HepG2 (cell line): ENCODE measurements at regions not wholly inside any gene's neighbourhood (a gene's known extent, or its start where the extent isn't known, plus 50 kb on each side); places are given as distances from the start of the nearest gene placed in this dataset.

Experiments
- ATAC-seq: fragments of 200-7000 bp; cut with Tn5 transposase; 3 replicates; pipeline ENCODE4 v1.9.1; 2020; ENCODE audit warnings: mild to moderate bottlenecking, moderate library complexity
- BruUV-seq: library from RNA; stranded (reverse); fragments of 400-500 nt; replicated peaks from 2 replicates; lab custom pipeline; 2021; lab: Mats Ljungman, UMichigan
- CTCF ChIA-PET: fragments of 300-600 bp; formaldehyde crosslinking; extraction: SDS; loops from one replicate; lab custom pipeline; 2021; ENCODE audit warnings: low total read pairs, inconsistent platforms, low intra/inter-chr PET ratio; lab: Yijun Ruan, JAX
- POLR2A ChIA-PET: fragments of 350-600 bp; sonication (Branson Sonifier 250); formaldehyde crosslinking; loops from one replicate; lab custom pipeline; 2020; ENCODE audit warnings: antibody characterized with exemption, inconsistent platforms; lab: Yijun Ruan, JAX
- DNase-seq: peaks from one replicate; pipeline ENCODE4 v3.0.0-alpha.2; 2015; ENCODE audit warnings: low spot score
- FAIRE-seq: peaks from 3 replicates; lab custom pipeline; 2011; peaks lifted over from hg19 to GRCh38; lab: Jason Lieb, UNC
- H2AFZ ChIP-seq: one replicate; pipeline ENCODE4 v1.6.1; 2011; ENCODE audit warnings: low read length, inconsistent platforms
- H3K27ac ChIP-seq: fragments of 300-600 bp; 3 replicates; pipeline ENCODE4 v1.8.0; 2011; ENCODE audit warnings: mixed run types, mild to moderate bottlenecking, mixed read lengths, low read length, inconsistent platforms; ENCODE audit not compliant: insufficient read depth; ENCODE audit errors: extremely low read length
- H3K27me3 ChIP-seq, 2 experiments: fragments of 200-600 bp in 1 of 2; 2 replicates in 1 of 2; 3 replicates in 1 of 2; pipeline versions ENCODE4 v1.6.0 to v1.8.0; 2011; ENCODE audit warnings: low read length in 2 of 2, mild to moderate bottlenecking in 2 of 2, moderate library complexity in 2 of 2, inconsistent platforms in 1 of 2; ENCODE audit not compliant: insufficient read depth in 2 of 2, control insufficient read depth in 1 of 2
- H3K36me3 ChIP-seq, 2 experiments: fragments of 200-600 bp in 1 of 2; replicated peaks in 1 of 2; 2 replicates in 1 of 2; 3 replicates in 1 of 2; pipeline versions ENCODE4 v1.5.1 to v1.8.0; 2011; ENCODE audit warnings: low read length in 2 of 2, inconsistent platforms in 1 of 2; ENCODE audit not compliant: insufficient read depth in 2 of 2, control insufficient read depth in 1 of 2
- H3K4me1 ChIP-seq: 2 replicates; pipeline ENCODE4 v1.5.1; 2012; ENCODE audit warnings: low read length, inconsistent platforms; ENCODE audit not compliant: insufficient read depth
- H3K4me2 ChIP-seq: 2 replicates; pipeline ENCODE4 v1.6.0; 2011; ENCODE audit warnings: low read depth, low read length, inconsistent platforms
- H3K4me3 ChIP-seq, 3 experiments: fragments of 200-600 bp in 1 of 3; sonication (generic), shearing (Covaris generic) in 1 of 3; replicated peaks in 1 of 3; 2 replicates each; pipeline ENCODE4 v1.5.1; 2011 to 2016; ENCODE audit warnings: low read length in 3 of 3, inconsistent platforms in 2 of 3, low read depth in 2 of 3, mild to moderate bottlenecking in 2 of 3, control low read depth in 1 of 3, mixed read lengths in 1 of 3; ENCODE audit not compliant: insufficient read depth in 1 of 3
- H3K79me2 ChIP-seq: one replicate; pipeline ENCODE4 v1.6.1; 2011; ENCODE audit warnings: low read length, inconsistent platforms; ENCODE audit not compliant: insufficient read depth
- H3K9ac ChIP-seq: 2 replicates; pipeline ENCODE4 v1.6.0; 2011; ENCODE audit warnings: mild to moderate bottlenecking, low read depth, low read length, inconsistent platforms; ENCODE audit not compliant: insufficient read depth
- H3K9me3 ChIP-seq: 2 replicates; pipeline ENCODE4 v1.5.1; 2012; ENCODE audit warnings: mild to moderate bottlenecking, low read length
- H4K20me1 ChIP-seq: 2 replicates; pipeline ENCODE4 v1.6.0; 2011; ENCODE audit warnings: inconsistent platforms, mild to moderate bottlenecking, low read length, moderate library complexity; ENCODE audit not compliant: insufficient read depth
- BRF2 ChIP-seq: sonication (generic); formaldehyde crosslinking; IDR thresholded peaks from 2 replicates; pipeline ENCODE4 v1.8.1; 2022; ENCODE audit warnings: mild to moderate bottlenecking, missing genetic modification reagents
- CENPT ChIP-seq: sonication (generic); formaldehyde crosslinking; IDR thresholded peaks from 2 replicates; pipeline ENCODE4 v1.8.0; 2022; ENCODE audit warnings: low read depth, mild to moderate bottlenecking, moderate library complexity, missing genetic modification reagents
- CSRNP1 ChIP-seq: sonication (generic); formaldehyde crosslinking; IDR thresholded peaks from 2 replicates; pipeline ENCODE4 v1.8.1; 2023; ENCODE audit warnings: mild to moderate bottlenecking, missing genetic modification reagents
- EHMT2 ChIP-seq: fragments of 200-600 bp; sonication (generic); IDR thresholded peaks from 2 replicates; pipeline ENCODE4 v1.7.0; 2017; ENCODE audit warnings: antibody characterized with exemption, low read depth, low read length, borderline replicate concordance
- KDM6A ChIP-seq: IDR thresholded peaks from 2 replicates; pipeline ENCODE4 v1.6.1; 2016; ENCODE audit warnings: low read depth
- MNT ChIP-seq: fragments of 450-650 bp; IDR thresholded peaks from 2 replicates; pipeline ENCODE4 v1.6.1; 2016
- NR2F1 ChIP-seq, 2 experiments: fragments of 450-650 bp in 1 of 2; formaldehyde crosslinking in 1 of 2; IDR thresholded peaks; 2 replicates each; pipeline versions ENCODE4 v1.5.0 to v1.6.1; 2016 to 2020; ENCODE audit warnings: mild to moderate bottlenecking in 1 of 2, missing compliant biosample characterization in 1 of 2, missing genetic modification reagents in 1 of 2, moderate library complexity in 1 of 2
- STAT5B ChIP-seq: sonication (generic); formaldehyde crosslinking; IDR thresholded peaks from 2 replicates; pipeline ENCODE4 v1.4.0; 2020; ENCODE audit warnings: missing genetic modification reagents
- ZNF17 ChIP-seq: sonication (generic); formaldehyde crosslinking; IDR thresholded peaks from 2 replicates; pipeline ENCODE4 v1.5.0; 2020; ENCODE audit warnings: mild to moderate bottlenecking, missing genetic modification reagents
- ZNF546 ChIP-seq: sonication (generic); formaldehyde crosslinking; conservative IDR thresholded peaks from 2 replicates; pipeline ENCODE4 v1.8.1; 2023; ENCODE audit warnings: mild to moderate bottlenecking, missing genetic modification reagents
- ZSCAN20 ChIP-seq: sonication (generic); formaldehyde crosslinking; IDR thresholded peaks from 2 replicates; pipeline ENCODE4 v1.4.0; 2020; ENCODE audit warnings: missing genetic modification reagents, mild to moderate bottlenecking, borderline replicate concordance
- ZSCAN22 ChIP-seq: sonication (generic); formaldehyde crosslinking; IDR thresholded peaks from 2 replicates; pipeline ENCODE4 v1.4.0; 2020; ENCODE audit warnings: mild to moderate bottlenecking, missing genetic modification reagents
- WGBS: methylation state at CpG from one replicate; pipeline ENCODE4 v1.1.6; 2017; ENCODE audit warnings: low lambda C conversion rate; 5-methylcytosine and 5-hydroxymethylcytosine counted together
- in situ Hi-C: cut with HindIII; loops from 2 replicates; pipeline ENCODE4 v1.10.0; 2017; ENCODE audit warnings: low pct_unique_long_range_greater_than_20kb; ENCODE audit not compliant: extremely low pct_ligation_motif_present
- intact Hi-C: fragments of 100-400 bp; cut with micrococcal nuclease; formaldehyde crosslinking; loops from one replicate; pipeline ENCODE4 v1.10.0; 2022; ENCODE audit not compliant: unreplicated experiment
- TF ChIP-seq, protein P1 (sequence below): sonication (generic); formaldehyde crosslinking; IDR thresholded peaks from 2 replicates; pipeline ENCODE4 v1.5.1; 2020; ENCODE audit warnings: mild to moderate bottlenecking, missing genetic modification reagents, borderline replicate concordance

DNA sequence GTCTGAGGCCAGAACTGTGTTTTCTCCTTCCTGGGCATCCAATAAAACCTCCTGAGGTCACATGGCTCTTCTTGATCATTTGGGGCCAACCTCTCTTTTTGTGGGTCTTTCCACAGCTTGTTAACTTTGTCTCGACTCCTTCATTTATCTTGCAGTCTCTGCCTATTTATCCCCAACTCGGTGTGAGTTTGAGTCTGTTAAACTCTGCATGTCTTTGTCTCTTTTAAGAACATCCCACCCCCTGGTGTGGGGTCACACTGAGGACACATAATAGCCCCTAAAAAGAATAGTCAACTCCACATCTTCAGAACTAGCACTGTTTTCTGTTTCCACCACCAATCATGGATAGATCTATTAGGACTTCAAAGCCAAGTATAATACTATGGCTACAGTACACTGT is 187.2 kb downstream of the TLE3 start:
- ChIA-PET POLR2A (no interaction called here), CTCF (no interaction called here)
- Histone ChIP-seq H3K4me1 (no peaks in the 10 kb centered on the region), H3K36me3 (no peaks in the 10 kb centered on the region), H3K27me3 (peaks cover 2 to 20% of the 10 kb centered on the region in 2 experiments; a peak in 2 of 5 replicates), H3K79me2 (no peaks in the 10 kb centered on the region), H4K20me1 (no peaks in the 10 kb centered on the region), H3K27ac (no peak overlapping the region), H3K9me3 (no peaks in the 10 kb centered on the region), H3K4me3 (no peak overlapping the region), H2AFZ (no peak overlapping the region), H3K9ac (no peak overlapping the region), H3K4me2 (no peak overlapping the region)
- no TSS peak for BruUV-seq
- DNase-seq: no peak
- intact Hi-C loops (no loop called here), in situ Hi-C loops (no loop called here)
- 2% methylated on average over 2 of the region's 2 CpGs for WGBS
- no peak for ATAC-seq
- no peak for FAIRE-seq
- TF ChIP-seq KDM6A (CRISPR knock-in tag) (no peak), ZNF17 (CRISPR knock-in tag) (no peak), CSRNP1 (CRISPR knock-in tag) (no peak), CENPT (CRISPR knock-in tag) (no peak), NR2F1 (CRISPR knock-in tag; IDR thresholded peaks at IDR 0.05) (no peak), STAT5B (CRISPR knock-in tag) (no peak), ZNF546 (CRISPR knock-in tag) (no peak), ZSCAN20 (CRISPR knock-in tag) (no peak), EHMT2 (no peak), ZSCAN22 (CRISPR knock-in tag) (no peak), MNT (no peak), BRF2 (CRISPR knock-in tag) (no peak)
- TF ChIP-seq, protein P1, sequence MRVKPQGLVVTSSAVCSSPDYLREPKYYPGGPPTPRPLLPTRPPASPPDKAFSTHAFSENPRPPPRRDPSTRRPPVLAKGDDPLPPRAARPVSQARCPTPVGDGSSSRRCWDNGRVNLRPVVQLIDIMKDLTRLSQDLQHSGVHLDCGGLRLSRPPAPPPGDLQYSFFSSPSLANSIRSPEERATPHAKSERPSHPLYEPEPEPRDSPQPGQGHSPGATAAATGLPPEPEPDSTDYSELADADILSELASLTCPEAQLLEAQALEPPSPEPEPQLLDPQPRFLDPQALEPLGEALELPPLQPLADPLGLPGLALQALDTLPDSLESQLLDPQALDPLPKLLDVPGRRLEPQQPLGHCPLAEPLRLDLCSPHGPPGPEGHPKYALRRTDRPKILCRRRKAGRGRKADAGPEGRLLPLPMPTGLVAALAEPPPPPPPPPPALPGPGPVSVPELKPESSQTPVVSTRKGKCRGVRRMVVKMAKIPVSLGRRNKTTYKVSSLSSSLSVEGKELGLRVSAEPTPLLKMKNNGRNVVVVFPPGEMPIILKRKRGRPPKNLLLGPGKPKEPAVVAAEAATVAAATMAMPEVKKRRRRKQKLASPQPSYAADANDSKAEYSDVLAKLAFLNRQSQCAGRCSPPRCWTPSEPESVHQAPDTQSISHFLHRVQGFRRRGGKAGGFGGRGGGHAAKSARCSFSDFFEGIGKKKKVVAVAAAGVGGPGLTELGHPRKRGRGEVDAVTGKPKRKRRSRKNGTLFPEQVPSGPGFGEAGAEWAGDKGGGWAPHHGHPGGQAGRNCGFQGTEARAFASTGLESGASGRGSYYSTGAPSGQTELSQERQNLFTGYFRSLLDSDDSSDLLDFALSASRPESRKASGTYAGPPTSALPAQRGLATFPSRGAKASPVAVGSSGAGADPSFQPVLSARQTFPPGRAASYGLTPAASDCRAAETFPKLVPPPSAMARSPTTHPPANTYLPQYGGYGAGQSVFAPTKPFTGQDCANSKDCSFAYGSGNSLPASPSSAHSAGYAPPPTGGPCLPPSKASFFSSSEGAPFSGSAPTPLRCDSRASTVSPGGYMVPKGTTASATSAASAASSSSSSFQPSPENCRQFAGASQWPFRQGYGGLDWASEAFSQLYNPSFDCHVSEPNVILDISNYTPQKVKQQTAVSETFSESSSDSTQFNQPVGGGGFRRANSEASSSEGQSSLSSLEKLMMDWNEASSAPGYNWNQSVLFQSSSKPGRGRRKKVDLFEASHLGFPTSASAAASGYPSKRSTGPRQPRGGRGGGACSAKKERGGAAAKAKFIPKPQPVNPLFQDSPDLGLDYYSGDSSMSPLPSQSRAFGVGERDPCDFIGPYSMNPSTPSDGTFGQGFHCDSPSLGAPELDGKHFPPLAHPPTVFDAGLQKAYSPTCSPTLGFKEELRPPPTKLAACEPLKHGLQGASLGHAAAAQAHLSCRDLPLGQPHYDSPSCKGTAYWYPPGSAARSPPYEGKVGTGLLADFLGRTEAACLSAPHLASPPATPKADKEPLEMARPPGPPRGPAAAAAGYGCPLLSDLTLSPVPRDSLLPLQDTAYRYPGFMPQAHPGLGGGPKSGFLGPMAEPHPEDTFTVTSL: no peak
